Endothelial cell of umbilical vein (primary cell): ENCODE measurements at regions not wholly inside any gene's neighbourhood (a gene's known extent, or its start where the extent isn't known, plus 50 kb on each side); places are given as distances from the start of the nearest gene placed in this dataset.
A peak's percentile ranks its signal among the peaks of the same experiment; 100 is the strongest.
"Not testable (repeated sequence)": the region's sequence is repeated elsewhere in the genome, so short reads cannot be mapped to it uniquely, and the experiment has no call there.

ENCODE experiments used
- BruUV-seq: library from RNA; stranded (reverse); fragments of 400-500 nt; replicated peaks from 2 replicates; lab custom pipeline; 2021; lab: Mats Ljungman, UMichigan
- CTCF ChIA-PET: fragments of 300-600, 350-600 bp; sonication (Branson Sonifier 250); formaldehyde crosslinking; loops from one replicate; lab custom pipeline; 2021; ENCODE audit warnings: antibody characterized with exemption, inconsistent platforms; lab: Charles Lee
- POLR2A ChIA-PET: fragments of 300-600, 350-600 bp; sonication (Branson Sonifier 250); formaldehyde crosslinking; loops from one replicate; lab custom pipeline; 2021; ENCODE audit warnings: antibody characterized with exemption, inconsistent platforms; lab: Charles Lee
- DNase-seq: peaks from one replicate; pipeline ENCODE4 v3.0.0-alpha.2; 2011; ENCODE audit warnings: low read depth, low spot score
- FAIRE-seq: peaks from 2 replicates; lab custom pipeline; 2011; peaks lifted over from hg19 to GRCh38; lab: Jason Lieb, UNC
- H2AFZ ChIP-seq: 2 replicates; pipeline ENCODE4 v1.6.0; 2012; ENCODE audit warnings: low read depth, low read length, control low read depth, inconsistent platforms
- H3K27ac ChIP-seq: 2 replicates; pipeline ENCODE4 v1.5.1; 2011; ENCODE audit warnings: low read depth, mild to moderate bottlenecking, control low read depth, low read length, moderate library complexity; ENCODE audit not compliant: insufficient read depth
- H3K27me3 ChIP-seq, 2 experiments: 2 replicates each; pipeline versions ENCODE4 v1.6.0 to v1.6.1; 2011; ENCODE audit warnings: low read length in 2 of 2, mixed read lengths in 1 of 2; ENCODE audit not compliant: control insufficient read depth in 2 of 2, insufficient read depth in 2 of 2
- H3K36me3 ChIP-seq, 2 experiments: 2 replicates in 1 of 2; 3 replicates in 1 of 2; pipeline ENCODE4 v1.5.1; 2011; ENCODE audit warnings: low read length in 2 of 2, mild to moderate bottlenecking in 1 of 2, moderate library complexity in 1 of 2; ENCODE audit not compliant: control insufficient read depth in 2 of 2, insufficient read depth in 2 of 2; ENCODE audit errors: extremely low read depth in 1 of 2
- H3K4me1 ChIP-seq: 3 replicates; pipeline ENCODE4 v1.5.1; 2011; ENCODE audit warnings: mild to moderate bottlenecking, low read length; ENCODE audit not compliant: control insufficient read depth, insufficient read depth; ENCODE audit errors: extremely low read depth
- H3K4me2 ChIP-seq: 2 replicates; pipeline ENCODE4 v1.6.1; 2011; ENCODE audit warnings: low read length, control low read depth, mixed read lengths; ENCODE audit not compliant: insufficient read depth
- H3K4me3 ChIP-seq, 3 experiments: fragments of 200-600 bp in 1 of 3; sonication (generic), shearing (Covaris generic) in 1 of 3; replicated peaks in 1 of 3; 2 replicates each; pipeline ENCODE4 v1.5.1; 2011 to 2016; ENCODE audit warnings: control low read depth in 3 of 3, low read length in 3 of 3, mild to moderate bottlenecking in 2 of 3, inconsistent platforms in 1 of 3, low read depth in 1 of 3, moderate library complexity in 1 of 3; ENCODE audit not compliant: insufficient read depth in 1 of 3
- H3K79me2 ChIP-seq: 2 replicates; pipeline ENCODE4 v1.6.0; 2012; ENCODE audit warnings: low read length, inconsistent platforms; ENCODE audit not compliant: control insufficient read depth, insufficient read depth
- H3K9ac ChIP-seq: replicated peaks from 2 replicates; pipeline ENCODE3; 2011; ENCODE audit warnings: low read length, control low read depth; ENCODE audit not compliant: insufficient read depth; ENCODE audit errors: extremely low read depth
- H3K9me1 ChIP-seq: replicated peaks from 3 replicates; pipeline ENCODE4 v1.6.0; 2011; ENCODE audit warnings: mild to moderate bottlenecking, low read length; ENCODE audit not compliant: control insufficient read depth, insufficient read depth; ENCODE audit errors: extremely low read depth
- H3K9me3 ChIP-seq: replicated peaks from 2 replicates; pipeline ENCODE4 v1.5.1; 2012; ENCODE audit warnings: low read length, inconsistent platforms; ENCODE audit not compliant: control insufficient read depth, insufficient read depth
- H4K20me1 ChIP-seq: replicated peaks from 2 replicates; pipeline ENCODE3; 2011; ENCODE audit warnings: mild to moderate bottlenecking, low read length; ENCODE audit not compliant: control insufficient read depth, insufficient read depth; ENCODE audit errors: extremely low read depth
- dilution Hi-C: fragments of 300-500 bp; cut with MboI; formaldehyde crosslinking; loops from one replicate; pipeline ENCODE4 v1.15.0; 2019; ENCODE audit warnings: low sequenced_read_pairs; ENCODE audit not compliant: extremely low pct_ligation_motif_present
- intact Hi-C: fragments of 100-400 bp; cut with micrococcal nuclease; formaldehyde crosslinking; loops from one replicate; pipeline ENCODE4 v1.10.0; 2022

GRCh38 chrY:6395042-6395441, 149.0 kb downstream of the TSPY2 start:
- BruUV-seq, intact Hi-C loops, H3K36me3 ChIP-seq, H3K4me2 ChIP-seq, H3K9ac ChIP-seq, FAIRE-seq, H4K20me1 ChIP-seq, H3K79me2 ChIP-seq, H3K4me1 ChIP-seq, H3K9me3 ChIP-seq, dilution Hi-C loops, H2AFZ ChIP-seq, H3K27ac ChIP-seq, H3K4me3 ChIP-seq, CTCF ChIA-PET, DNase-seq, POLR2A ChIA-PET, H3K9me1 ChIP-seq, H3K27me3 ChIP-seq: not testable (repeated sequence)

DNA sequence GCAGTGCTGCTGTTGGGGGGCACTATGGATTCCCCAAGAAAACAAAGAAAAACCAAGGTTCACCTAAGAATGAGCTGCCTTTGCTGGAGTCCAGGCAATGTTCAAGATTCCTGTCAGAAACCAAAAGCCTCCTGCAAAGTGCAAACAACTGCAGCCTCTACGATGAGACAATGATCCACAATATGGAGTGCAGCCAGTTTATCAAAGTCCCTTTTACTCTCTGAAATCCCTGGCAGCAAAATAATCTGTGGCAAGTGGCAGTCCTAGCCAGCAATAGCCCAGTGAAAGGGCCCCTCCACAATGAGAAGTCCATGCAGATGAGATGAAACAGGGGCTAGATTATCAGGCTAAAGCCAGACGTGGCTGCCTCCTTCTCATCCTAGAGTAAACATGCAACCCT, 155.8 kb downstream of the TSPY2 start:
- POLR2A ChIA-PET, H3K27ac ChIP-seq, intact Hi-C loops, H3K79me2 ChIP-seq, dilution Hi-C loops, FAIRE-seq, H3K4me1 ChIP-seq, H3K9me3 ChIP-seq, H3K36me3 ChIP-seq, BruUV-seq, H2AFZ ChIP-seq, H3K4me3 ChIP-seq, H3K9me1 ChIP-seq, H3K27me3 ChIP-seq, CTCF ChIA-PET, DNase-seq, H3K4me2 ChIP-seq, H3K9ac ChIP-seq, H4K20me1 ChIP-seq: not testable (repeated sequence)

DNA sequence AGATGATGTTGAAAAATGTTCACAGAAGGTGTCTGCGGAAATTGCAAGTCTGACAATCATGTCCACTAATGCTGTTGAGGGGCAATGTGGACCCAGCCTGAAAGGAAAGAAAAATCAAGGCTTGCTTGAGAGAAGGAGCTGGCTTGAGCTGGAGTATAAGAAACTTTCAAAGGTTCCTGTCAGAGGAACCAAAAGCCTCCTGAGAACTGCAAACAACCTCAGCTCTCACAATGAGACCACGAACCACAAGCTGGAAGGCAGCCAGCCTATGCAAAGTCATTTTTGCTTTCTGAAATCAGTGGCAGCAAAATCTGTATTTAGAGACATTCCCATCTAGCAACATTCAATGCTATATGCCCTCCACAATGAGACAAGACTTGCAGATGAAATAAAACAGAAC, 160.8 kb downstream of the TSPY2 start:
- CTCF ChIA-PET = not testable (repeated sequence)

DNA sequence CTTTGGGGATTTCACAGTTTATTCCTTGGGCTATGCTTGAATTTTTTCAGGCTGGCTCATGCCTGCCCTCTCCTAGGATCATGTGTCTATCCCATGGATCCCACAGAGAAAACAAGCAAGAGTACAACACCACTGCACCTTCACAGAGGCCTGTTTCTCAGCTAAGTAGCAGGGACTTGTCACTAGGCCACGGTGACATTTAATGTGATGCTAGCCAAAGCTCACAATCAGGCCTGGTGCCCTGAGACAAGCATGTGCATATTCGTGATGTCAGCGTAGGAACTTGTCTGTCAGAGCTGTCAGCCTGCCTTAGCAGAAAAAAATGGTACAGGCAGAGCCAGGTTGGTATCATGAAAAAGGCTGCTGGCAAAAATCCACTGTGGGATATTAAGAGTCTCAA, 173.1 kb downstream of the TSPY2 start:
- FAIRE-seq = peak; percentile 46
- dilution Hi-C loops, H3K9ac ChIP-seq, H3K4me1 ChIP-seq, H3K9me3 ChIP-seq, H3K36me3 ChIP-seq, CTCF ChIA-PET, BruUV-seq, H3K4me2 ChIP-seq, H3K9me1 ChIP-seq, H2AFZ ChIP-seq, H3K27me3 ChIP-seq, POLR2A ChIA-PET, intact Hi-C loops, H4K20me1 ChIP-seq, H3K79me2 ChIP-seq, H3K27ac ChIP-seq, H3K4me3 ChIP-seq, DNase-seq: not testable (repeated sequence)

More for the DNA sequence above, 160.8 kb downstream of the TSPY2 start:
- H3K27me3 ChIP-seq, dilution Hi-C loops, H3K4me1 ChIP-seq, H2AFZ ChIP-seq, H3K4me3 ChIP-seq, H4K20me1 ChIP-seq, BruUV-seq, POLR2A ChIA-PET, H3K4me2 ChIP-seq, H3K27ac ChIP-seq, FAIRE-seq, H3K9me1 ChIP-seq, DNase-seq, intact Hi-C loops, H3K9me3 ChIP-seq, H3K79me2 ChIP-seq, H3K9ac ChIP-seq, H3K36me3 ChIP-seq: not testable (repeated sequence)
